ENCODE measurements at regions not wholly inside any gene's neighbourhood (a gene's known extent, or its start where the extent isn't known, plus 50 kb on each side); places are given as distances from the start of the nearest gene placed in this dataset.
"Not testable (repeated sequence)": the region's sequence is repeated elsewhere in the genome, so short reads cannot be mapped to it uniquely, and the experiment has no call there.

DNA sequence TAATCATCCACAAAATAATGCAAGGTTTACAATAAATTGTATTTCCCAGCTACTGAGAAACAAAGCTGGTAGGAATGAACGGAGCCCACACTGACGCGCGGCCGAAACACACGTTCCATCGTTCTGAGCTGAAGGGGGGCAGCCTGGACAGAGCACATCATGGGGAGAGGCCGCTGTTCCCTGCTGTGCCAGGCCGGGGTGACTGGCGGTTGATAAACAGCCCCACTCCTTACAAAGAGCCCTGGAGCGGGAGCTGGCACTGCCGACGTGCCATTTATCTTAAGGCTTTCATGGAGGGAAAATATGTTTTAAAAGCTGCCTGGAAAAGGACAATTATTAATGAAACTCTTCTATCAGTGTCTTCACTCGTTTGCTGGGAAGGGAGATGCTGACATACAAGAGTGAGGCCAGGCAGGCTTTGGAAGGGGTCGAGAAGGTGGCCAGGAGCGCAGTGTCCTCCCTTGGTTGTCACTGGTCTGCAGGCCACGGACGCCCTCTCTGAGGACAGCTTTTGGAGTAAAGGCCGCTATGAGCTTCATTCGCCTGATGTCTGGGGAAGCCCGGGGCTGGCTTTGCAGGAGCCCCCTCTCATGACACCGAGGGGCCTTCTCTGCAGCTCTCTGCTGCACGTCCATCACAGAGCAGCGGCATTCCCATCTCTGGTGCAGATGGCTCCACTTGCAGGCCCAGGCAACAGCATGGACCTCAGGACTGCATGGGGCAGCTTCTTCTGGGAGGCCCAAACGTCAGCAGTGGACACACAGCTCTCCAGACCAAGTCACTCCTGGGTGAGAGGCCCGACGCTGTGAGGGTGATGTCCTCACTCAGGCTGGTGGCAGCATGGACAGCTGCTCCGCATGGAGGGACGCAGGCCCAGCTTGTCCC, 355.3 kb upstream of the SFSWAP start:
- intact Hi-C loops (cut with DNase I), result no loop called here
- DNase-seq, result peak in 2 of 42 donors; percentile 6 to 14

DNA sequence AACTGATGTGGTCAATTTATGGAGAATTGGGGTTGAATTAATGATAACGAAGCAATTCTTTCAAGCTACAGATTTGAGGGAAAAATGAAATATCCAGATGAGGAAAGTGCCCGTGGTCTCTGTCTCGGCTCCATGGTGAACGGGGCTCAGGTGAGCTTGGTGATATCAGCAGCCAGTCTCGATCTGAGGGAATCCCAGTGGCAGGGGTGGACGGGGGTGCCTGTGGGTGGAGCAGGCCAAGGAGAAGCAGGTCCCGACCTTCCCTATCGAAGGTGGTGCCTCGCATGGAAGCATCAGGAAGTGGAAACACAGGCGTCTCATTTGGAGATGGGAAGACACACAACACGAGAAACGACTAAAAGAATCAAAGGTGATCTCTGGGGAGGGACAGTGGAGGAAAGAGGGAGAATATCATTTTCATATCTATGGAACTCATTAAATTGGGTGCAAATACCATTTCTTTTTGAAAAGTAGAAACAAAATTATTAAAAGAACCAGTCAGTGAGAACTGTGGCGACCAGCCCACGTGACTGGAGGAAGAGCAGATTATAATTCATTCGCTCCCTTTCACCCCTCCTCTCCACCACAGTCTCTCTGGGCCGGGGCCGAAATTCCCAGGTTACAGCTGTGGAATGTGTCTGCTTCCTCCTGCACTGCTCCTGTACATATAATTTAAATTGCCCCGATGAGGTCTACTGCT, 354.3 kb upstream of the SFSWAP start:
- intact Hi-C loops (cut with DNase I), result no loop called here
- peak in 2 of 42 donors; percentile 12 to 26 for DNase-seq

DNA sequence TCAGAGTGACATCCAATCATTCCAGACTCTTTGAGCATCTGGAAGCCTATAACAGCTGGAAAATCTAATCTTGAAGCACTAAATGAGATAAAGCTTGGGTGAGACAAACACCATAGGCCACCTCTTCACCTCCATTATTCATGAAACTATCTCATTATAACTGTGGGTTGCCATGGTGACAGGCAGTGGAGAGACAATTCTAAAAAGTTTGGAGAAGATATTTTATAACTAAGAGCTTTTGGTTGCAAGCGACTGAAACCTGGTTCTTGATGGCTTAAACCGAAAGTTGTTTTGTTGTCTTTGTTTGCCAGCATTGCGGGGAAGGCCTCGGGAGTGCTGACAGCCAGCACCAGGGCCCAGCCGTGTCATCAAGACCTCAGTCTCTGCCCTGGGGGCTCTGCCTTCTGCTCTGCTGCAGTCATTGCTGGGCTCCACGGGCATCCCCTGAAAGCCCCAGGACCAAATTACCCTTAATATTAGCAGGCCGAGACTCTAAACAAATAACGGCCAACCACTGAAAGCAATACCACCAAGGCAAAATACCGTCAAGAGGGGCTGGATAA, 353.6 kb upstream of the SFSWAP start:
- intact Hi-C loops (cut with DNase I), result no loop called here
- peak in 16 of 42 donors; percentile 20 to 70 (median 38) for DNase-seq

DNA sequence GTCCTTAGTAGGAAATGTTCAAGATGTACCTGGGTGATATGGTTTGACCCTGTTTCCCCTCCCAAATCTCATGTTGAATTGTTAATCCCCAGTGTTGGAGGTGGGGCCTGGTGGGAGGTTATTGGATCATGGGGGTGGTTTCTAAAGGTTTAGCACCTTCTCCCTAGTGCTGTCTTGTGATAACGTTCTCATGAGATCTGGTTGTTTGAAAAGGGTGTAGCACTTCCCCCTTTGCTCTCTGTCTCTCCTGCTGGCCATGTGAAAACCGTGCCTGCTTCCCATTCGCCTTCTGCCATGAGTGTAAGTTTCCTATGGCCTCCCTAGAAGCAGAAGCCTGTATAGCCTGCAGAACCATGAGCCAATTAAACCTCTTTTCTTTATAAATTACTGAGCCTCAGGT, 353.0 kb upstream of the SFSWAP start:
- intact Hi-C loops (cut with DNase I), result no loop called here
- DNase-seq, result peak in 1 of 42 donors; percentile 1

DNA sequence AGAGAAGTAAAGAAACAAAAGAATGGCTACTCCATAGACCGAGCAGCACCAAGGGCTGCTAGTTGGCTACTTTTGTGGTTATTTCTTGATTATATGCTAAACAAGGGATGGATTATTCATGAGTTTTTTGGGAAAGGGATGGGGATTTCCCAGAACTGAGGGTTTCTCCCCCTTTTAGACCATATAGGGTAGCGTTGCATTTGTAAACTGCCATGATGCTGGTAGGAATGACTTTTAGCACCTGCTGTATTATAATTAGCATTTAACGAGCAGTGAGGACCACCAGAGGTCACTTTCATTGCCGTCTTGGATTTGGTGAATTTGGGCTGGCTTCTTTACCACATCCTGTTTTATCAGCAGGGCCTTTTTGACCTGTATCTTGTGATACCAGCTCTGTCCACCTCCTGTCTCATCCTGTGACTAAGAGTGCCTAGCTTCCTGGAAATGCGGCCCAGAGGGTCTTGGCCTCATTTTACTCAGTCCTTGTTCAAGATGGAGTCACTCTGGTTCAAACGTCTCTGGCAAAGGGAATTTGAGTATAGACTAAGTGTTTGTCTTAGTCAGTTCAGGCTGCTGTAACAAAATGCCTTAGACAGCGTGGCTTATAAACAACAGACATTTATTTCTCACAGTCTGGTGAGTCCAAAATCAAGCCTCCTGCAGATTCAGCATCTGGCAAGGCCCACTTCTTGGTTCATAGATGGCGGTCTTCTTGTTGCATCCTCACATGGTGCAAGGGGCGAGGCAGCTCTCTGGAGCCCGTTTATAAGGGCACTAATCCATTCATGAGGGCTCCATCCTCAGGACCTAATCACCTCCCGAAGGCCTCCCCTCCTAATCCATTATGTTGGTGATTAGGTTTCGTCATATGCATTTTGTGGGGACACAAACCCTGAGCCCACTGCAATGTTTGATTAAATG, 348.3 kb upstream of the SFSWAP start:
- peak in 2 of 42 donors; percentile 7 to 15 for DNase-seq
- intact Hi-C loops (cut with DNase I), result no loop called here

DNA sequence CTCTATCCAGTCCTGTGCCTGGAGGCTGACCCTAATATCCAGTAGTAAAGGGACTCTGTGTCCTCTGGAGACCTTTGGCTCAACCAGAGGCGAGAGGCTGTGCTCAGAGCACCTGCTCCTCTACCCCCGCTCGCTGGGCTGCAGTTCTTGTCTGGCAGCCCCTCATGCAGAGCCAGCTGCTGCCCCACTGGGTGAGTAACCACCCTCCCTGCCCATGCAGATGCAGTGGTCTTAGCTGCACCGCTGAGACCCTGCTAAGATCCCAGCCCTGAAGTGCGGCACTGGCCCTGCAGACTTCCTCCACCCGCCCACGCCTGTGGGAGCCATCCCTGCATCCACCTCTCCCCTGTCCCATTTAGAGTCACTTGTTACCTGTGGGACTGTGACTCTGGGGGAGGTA, 347.5 kb upstream of the SFSWAP start:
- DNase-seq, result peak in 3 of 42 donors; percentile 12 to 23 (median 16)
- intact Hi-C loops (cut with DNase I), result no loop called here

DNA sequence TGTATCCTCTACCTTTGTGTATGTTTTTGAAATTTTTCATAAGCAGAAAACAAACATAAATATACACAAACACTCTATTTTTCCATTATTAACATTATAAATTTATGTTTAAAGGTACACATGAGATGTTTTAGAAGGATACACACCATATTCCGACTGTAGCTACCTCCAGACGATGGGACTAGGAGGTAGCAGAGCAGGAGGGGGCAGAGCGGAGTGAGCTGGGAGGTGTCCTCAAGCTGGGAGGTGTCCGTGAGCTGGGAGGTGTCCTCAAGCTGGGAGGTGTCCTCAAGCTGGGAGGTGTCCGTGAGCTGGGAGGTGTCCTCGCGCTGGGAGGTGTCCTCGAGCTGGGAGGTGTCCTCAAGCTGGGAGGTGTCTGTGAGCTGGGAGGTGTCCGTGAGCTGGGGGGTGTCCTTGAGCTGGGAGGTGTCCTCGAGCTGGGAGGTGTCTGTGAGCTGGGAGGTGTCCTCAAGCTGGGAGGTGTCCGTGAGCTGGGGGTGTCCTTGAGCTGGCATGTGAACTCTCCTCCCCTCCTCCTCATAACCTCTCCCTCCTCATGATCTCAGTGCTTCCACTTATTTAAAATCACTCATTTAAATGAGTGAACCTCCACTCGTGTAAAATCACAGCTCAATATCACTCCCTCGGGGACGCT, 346.9 kb upstream of the SFSWAP start:
- peak in 2 of 42 donors; percentile 4 to 24 for DNase-seq
- intact Hi-C loops (cut with DNase I), result no loop called here

DNA sequence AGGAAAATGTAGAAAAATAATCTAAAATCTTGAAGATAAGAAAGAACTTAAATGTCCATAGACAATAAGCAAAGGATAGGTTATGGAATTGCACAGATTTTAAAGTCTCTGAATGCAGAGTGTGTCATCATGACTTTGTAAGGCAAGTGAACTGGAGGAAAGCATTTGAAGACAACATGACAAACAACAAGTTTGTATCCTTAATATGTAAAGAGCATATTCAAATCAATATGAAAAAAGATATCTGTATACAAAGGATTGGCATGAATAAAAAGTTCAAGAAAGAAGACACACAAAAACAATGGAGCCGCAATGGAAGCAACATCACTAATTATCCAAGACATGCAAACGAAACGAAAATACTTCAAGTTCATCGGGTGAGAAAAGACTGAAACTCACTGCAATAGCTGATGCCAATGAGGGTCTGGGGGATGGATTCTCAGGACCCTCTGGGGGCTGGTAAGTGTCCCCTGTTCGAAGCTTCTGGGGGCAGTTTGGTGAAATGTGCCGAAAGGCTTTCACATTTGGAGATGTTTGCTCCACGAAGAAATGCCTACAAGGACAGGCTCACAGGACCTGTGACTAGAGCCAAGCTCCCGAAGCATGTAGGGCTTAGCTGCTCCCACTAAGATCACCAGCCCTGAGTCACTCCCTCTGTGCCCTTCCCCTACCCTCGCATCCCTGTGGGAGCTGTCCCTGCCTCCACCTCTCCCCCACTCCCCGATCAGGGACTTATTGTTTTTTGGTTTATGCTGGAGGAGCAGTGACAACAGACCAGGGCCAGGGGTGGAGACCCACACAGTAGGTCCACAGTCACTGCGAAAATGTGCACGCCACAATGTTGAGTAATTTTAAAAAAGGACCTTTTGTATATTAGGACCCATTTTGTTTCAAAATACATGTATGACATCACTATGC, 345.7 kb upstream of the SFSWAP start:
- DNase-seq, result peak in 6 of 42 donors; percentile 2 to 26 (median 21)
- intact Hi-C loops (cut with DNase I), result no loop called here

DNA sequence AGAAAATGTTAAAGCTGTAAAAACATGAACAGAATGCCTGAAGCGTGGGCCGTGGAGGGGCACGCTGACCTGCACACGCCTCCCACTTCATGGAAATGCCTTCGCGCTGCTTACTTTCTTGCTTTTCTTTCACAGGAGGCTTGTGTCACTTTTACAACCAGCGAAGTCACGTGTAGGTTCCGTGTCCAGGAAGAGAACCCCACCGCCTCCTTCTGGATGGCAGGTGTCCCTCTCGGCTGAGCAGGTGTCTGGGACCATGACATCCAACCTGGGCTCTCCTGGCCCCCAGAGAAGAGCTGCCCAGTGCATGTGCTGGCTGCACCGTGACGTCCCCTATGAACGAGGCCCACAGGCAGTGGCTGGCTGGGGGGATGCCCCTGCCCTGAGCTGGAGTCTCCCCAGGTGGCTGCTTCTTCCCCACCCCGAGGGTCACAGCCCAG, 345.0 kb upstream of the SFSWAP start:
- peak in 6 of 42 donors; percentile 1 to 23 (median 12) for DNase-seq
- intact Hi-C loops (cut with DNase I), result no loop called here

DNA sequence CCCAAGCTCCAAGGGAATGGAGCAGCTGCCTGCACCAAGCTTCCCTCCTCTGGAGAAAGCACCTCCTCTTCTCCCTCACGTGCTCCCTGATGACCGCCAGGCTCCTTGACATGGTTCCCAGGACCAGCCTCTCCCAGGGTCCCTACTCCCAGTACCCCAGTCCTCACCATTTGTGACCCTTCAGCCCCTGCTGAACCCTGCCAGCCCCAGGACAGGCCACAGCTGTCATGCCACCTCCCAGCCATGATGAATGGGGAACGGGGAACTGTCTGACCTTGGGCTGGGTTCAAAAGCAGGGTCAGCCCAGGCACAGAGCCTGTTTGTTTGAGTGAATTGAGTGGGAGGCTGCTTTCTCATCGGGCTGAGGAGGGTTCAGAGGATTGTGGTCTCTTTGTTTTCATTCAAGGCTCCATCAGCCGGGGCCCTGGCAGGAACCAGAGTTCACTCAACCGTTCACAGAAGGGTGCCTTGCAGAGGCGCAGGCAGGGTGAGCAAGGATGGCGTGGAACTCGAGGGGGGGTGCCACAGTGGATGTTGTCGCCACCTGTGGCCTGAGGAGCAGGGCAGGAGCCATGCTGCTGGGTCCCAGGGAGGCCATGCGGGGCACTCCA, 344.5 kb upstream of the SFSWAP start:
- intact Hi-C loops (cut with DNase I), result no loop called here
- peak in 9 of 42 donors; percentile 1 to 30 (median 10) for DNase-seq

DNA sequence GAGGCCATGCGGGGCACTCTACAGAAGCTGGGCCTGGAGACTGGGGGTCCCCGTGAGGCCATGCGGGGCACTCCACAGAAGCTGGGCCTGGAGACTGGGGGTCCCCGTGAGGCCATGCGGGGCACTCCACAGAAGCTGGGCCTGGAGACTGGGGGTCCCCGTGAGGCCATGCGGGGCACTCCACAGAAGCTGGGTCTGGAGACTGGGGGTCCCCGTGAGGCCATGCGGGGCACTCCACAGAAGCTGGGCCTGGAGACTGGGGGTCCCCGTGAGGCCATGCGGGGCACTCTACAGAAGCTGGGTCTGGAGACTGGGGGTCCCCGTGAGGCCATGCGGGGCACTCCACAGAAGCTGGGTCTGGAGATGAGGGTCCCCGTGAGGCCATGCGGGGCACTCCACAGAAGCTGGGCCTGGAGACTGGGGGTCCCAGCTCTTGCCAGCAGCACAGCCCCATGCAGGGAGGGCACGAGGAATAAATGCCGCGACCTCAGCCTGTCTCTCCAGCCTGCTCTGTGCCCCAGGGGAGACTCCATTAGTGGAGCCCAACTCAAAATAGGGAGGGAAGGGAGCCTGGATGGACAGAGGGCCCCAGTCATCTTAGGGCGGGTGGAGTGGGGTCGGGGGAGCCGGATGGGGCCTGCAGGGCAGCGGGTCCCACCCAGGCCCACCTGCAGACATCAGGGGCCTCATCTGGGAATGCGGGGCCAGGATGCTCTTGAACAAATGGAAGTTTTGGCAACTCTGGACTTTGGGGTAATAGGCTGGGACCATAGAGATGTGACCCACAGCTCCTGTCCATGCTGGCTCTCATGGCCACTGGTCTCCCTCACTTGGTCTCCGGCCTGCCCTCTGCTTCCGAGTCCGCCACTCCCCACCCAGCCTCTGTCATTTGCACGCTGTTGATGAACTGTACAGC, 343.6 kb upstream of the SFSWAP start:
- intact Hi-C loops (cut with DNase I), result not testable (repeated sequence)
- DNase-seq, result peak in 7 of 42 donors; percentile 3 to 30 (median 19)

DNA sequence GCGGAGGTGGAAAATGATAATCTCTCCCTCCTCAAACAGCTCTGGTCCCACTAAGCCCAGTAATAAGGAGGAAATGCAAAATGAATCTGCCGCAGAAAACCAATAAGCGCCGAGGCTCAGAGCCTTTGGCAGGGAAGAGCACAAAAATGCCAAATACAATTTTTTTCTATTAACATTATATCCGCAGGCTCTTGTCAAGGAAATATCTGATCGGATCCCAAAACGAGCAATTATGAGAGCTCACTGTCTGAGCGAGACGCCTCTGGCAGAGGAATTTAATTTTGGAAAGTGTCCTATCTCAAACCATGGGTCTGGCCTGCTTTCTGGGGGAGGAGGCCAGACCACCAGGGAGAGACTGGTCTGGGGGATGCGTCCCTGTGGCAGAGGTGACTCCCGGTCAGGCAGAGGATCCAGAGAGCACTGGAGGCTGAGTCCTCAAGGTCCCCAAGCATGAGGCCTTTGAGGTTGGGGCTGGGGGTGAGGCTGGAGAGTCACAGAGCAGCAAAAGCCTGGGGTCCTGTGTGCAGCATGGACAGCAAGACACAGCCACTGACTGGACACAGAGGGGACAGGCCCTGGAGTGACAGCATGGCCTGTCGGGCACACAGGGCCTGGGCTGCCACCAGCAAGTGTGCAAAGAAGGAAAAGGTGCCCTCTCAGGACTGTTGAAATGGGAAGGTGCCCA, 342.8 kb upstream of the SFSWAP start:
- DNase-seq, result peak in 11 of 42 donors; percentile 0 to 27 (median 12)
- intact Hi-C loops (cut with DNase I), result no loop called here

DNA sequence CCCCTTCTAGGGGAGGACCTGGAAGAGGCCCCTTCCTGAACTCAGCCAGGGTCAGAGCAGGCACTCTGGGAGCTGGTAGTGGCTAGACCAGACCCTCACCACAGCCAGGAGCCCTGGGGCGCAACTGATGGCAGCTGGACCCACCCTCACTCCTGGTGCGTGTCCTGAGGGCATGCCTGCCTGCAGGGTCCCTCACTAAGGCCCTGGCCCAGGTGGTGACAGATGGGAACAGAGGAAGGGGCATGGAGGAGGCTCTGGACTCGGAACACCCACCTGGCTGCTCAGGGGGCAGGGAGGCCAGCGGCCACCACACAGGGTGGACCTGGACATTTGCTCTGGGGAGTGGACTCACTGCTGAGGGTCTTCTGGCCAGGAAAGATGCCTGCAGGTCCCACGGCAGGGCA, 342.2 kb upstream of the SFSWAP start:
- intact Hi-C loops (cut with DNase I), result no loop called here
- DNase-seq, result peak in 10 of 42 donors; percentile 1 to 22 (median 8)

DNA sequence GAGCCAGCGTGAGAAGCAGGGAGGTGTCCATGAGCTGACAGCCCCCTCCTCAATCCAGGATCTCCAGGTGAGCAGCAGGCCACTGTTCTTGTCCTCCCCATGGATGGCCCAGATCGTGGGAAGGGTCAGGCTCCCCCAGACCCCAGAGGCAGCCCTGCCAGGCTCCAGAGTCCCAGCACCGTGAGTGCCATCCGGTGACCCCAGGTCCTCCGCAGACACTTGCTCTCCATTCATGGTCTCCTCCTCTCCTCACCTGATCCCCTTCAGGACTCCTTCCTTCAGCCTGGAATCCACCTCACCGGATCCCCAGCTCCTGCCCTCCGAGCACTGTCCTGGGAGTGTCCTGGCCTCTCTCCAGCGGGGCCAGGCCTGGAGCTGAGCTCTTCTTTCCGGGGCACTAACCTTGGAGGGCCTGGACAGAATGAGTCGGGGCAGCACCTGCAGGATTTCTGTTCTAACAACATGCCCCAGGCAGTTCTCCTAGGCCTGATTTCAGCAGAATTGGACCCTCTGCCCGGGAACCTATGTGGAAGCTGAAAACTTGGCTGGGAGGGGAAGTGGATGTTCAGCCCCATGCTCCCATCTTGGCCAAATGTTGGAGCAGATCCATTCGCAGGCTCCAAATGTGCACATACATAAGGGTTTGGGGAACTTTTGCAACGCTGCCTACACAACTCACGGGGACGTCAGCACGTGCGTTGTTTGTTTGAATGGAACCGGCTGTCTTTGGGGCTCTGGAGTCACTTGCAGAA, 341.6 kb upstream of the SFSWAP start:
- DNase-seq, result peak in 10 of 42 donors; percentile 3 to 18 (median 10)
- intact Hi-C loops (cut with DNase I), result no loop called here
